ENCODE measurements at regions not wholly inside any gene's neighbourhood (a gene's known extent, or its start where the extent isn't known, plus 50 kb on each side); places are given as distances from the start of the nearest gene placed in this dataset.

DNA sequence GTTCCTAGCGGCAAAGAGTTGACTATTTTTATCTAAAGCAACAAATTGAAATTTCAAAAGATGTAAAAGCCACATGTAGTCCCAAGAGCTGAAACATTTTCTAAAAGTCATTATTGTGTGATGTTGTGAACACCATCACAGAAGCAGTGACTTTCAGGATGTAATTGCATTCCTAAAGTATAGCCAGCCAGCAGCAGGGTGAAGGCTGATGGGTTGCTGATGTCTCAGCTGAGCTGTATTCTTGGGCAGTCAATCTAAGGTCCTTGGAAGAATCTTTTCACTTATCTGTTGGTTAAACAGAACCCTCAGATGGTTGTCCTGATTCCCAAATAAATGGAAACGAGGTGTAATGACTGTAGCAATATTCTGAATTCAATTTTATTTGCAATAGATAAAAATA lies 237.4 kb upstream of the WWC1 start:
- ChIA-PET CTCF (no interaction called here), POLR2A (no interaction called here)
- ATAC-seq = no peak
- Mint-ChIP-seq H3K27me3 (no peaks in the 10 kb centered on the region), H3K4me3 (no peak overlapping the region), H3K4me1 (ENCODE audit: low read depth) (no peaks in the 10 kb centered on the region), H3K9me3 (peaks cover 11% of the 10 kb centered on the region), H3K36me3 (ENCODE audit: low read depth) (no peaks in the 10 kb centered on the region), H3K27ac (no peak overlapping the region)
- TF ChIP-seq, protein P1, sequence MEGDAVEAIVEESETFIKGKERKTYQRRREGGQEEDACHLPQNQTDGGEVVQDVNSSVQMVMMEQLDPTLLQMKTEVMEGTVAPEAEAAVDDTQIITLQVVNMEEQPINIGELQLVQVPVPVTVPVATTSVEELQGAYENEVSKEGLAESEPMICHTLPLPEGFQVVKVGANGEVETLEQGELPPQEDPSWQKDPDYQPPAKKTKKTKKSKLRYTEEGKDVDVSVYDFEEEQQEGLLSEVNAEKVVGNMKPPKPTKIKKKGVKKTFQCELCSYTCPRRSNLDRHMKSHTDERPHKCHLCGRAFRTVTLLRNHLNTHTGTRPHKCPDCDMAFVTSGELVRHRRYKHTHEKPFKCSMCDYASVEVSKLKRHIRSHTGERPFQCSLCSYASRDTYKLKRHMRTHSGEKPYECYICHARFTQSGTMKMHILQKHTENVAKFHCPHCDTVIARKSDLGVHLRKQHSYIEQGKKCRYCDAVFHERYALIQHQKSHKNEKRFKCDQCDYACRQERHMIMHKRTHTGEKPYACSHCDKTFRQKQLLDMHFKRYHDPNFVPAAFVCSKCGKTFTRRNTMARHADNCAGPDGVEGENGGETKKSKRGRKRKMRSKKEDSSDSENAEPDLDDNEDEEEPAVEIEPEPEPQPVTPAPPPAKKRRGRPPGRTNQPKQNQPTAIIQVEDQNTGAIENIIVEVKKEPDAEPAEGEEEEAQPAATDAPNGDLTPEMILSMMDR (IDR thresholded peaks at IDR 0.05) = no peak
- no peak for DNase-seq
- intact Hi-C loops (cut with micrococcal nuclease) = no loop called here

DNA sequence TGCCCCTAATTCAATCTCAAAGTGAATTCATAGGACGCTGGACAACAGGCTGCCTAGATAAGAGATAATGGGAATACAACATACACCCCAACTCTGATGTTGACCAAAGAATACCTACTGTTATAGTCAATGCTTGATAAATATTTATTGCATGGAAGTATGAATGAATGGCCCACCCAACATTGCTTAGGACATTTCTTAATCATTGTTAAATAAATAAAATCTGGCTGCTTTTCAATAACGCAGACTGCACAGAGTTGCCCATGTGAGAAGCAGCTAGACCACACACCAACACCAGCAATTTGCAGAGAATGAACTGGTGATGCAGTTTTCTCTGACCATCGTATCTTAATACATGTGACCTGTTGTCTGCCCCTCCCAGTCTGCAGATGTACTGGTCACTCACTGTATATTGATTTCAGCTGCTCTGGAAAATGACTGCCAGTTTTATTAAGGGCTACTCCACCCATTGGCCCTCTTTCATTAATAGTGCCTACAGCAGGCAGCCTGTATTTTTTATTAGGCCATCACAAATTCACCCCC lies 236.2 kb upstream of the WWC1 start:
- Mint-ChIP-seq H3K27ac (no peak overlapping the region), H3K36me3 (ENCODE audit: low read depth) (no peaks in the 10 kb centered on the region), H3K27me3 (no peaks in the 10 kb centered on the region), H3K4me1 (ENCODE audit: low read depth) (no peaks in the 10 kb centered on the region), H3K4me3 (no peak overlapping the region), H3K9me3 (peaks cover 11% of the 10 kb centered on the region)
- ChIA-PET CTCF (no interaction called here), POLR2A (no interaction called here)
- TF ChIP-seq, protein P1 (IDR thresholded peaks at IDR 0.05) = no peak
- ATAC-seq = no peak
- intact Hi-C loops (cut with micrococcal nuclease) = no loop called here
- no peak for DNase-seq

DNA sequence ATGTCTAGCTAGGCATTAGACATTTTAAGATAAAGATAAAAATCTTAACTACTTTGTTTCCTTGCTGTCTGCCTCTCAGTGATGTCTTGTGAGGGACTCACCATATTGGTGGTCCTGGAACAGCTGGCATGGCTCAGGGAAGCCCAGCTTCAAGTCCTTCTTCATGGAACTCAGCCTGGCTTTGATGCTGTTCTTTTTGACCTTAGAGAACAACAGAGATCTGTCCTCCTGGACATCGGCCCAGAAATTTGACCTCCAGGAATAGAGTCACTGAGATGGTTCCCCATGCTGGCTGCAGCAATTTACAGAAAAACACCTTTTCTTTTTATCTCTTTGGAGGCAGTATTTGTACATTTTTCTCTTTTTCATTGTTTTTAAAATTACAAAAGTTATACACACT lies 235.5 kb upstream of the WWC1 start:
- intact Hi-C loops (cut with micrococcal nuclease) = no loop called here
- CTCF ChIA-PET = no interaction called here
- ATAC-seq (no peak), DNase-seq (no peak)
- Mint-ChIP-seq H3K36me3 (ENCODE audit: low read depth) (no peaks in the 10 kb centered on the region), H3K27me3 (no peaks in the 10 kb centered on the region), H3K4me1 (ENCODE audit: low read depth) (no peaks in the 10 kb centered on the region), H3K27ac (no peak overlapping the region), H3K9me3 (peaks cover 11% of the 10 kb centered on the region), H3K4me3 (no peak overlapping the region)
- TF ChIP-seq, protein P1 (IDR thresholded peaks at IDR 0.05) = no peak
- POLR2A ChIA-PET = no interaction called here

DNA sequence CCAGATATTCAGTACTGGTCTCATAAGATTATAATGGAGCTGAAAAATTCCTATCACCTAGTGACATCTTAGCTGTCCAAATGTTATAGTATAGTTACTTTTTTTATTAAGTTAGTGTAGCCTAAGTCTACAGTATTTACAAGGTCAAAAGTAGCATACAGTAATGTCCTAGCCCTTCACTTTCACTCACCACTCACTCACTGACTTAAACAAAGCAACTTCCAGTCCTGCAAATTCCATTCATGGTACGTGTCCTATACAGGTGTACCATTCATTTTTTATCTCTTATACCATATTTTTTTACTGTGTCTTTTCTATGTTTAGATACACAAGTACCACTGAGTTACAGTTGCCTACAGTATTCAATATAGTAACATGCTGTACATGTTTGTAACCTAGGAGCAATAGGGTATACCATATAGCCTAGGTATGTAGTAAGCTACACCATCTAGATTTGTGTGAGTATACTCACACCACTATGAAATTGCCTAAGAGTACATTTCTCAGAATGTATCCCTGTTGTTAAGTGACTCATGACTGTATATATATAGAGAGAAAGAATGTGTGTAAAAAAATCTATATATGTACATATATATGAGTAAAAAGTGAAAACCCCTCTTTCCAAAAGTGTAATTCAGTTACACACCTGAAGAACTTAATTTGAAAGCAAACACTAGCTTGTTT lies 234.8 kb upstream of the WWC1 start:
- ChIA-PET CTCF (no interaction called here), POLR2A (no interaction called here)
- H3K36me3 Mint-ChIP-seq (ENCODE audit: low read depth) = no peaks in the 10 kb centered on the region
- no peaks in the 10 kb centered on the region for H3K27me3 Mint-ChIP-seq
- H3K4me3 Mint-ChIP-seq = no peak overlapping the region
- DNase-seq (no peak), ATAC-seq (no peak)
- no peaks in the 10 kb centered on the region for H3K4me1 Mint-ChIP-seq (ENCODE audit: low read depth)
- TF ChIP-seq, protein P1 (IDR thresholded peaks at IDR 0.05) = no peak
- intact Hi-C loops (cut with micrococcal nuclease) = no loop called here
- no peak overlapping the region for H3K27ac Mint-ChIP-seq
- H3K9me3 Mint-ChIP-seq = peaks cover 11% of the 10 kb centered on the region

DNA sequence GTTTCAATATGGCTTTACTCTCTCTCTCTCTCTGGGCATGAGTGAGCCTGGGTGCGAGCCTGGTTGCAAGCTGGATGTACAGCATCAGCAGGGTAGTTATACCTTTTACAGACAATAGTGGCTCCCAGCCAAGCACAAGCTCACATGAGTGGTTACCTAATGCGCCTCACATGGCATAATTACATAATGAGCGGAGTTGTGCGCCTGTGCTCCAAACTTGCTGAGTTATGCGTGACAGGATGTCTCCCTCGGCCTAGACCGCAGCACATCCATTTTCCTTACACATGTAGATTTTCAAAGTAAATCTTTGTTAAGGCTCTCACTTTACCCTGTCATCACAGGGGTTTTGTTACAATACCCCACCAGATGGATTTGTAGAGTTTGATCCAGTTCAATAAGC lies 233.5 kb upstream of the WWC1 start:
- no peak for ATAC-seq
- peaks cover 2% of the 10 kb centered on the region for H3K27me3 Mint-ChIP-seq
- H3K36me3 Mint-ChIP-seq (ENCODE audit: low read depth) = no peaks in the 10 kb centered on the region
- TF ChIP-seq, protein P1 (IDR thresholded peaks at IDR 0.05) = no peak
- ChIA-PET CTCF (no interaction called here), POLR2A (no interaction called here)
- no peak overlapping the region for H3K27ac Mint-ChIP-seq
- no peaks in the 10 kb centered on the region for H3K4me1 Mint-ChIP-seq (ENCODE audit: low read depth)
- intact Hi-C loops (cut with micrococcal nuclease) = no loop called here
- H3K4me3 Mint-ChIP-seq = no peak overlapping the region
- DNase-seq = no peak
- peaks cover 11% of the 10 kb centered on the region for H3K9me3 Mint-ChIP-seq

Measured in activated CD8-positive, alpha-beta T cell treated with anti-CD3 and anti-CD28 coated beads for 36 hours (primary cell).